GM19438 (cell line): ENCODE measurements at regions not wholly inside any gene's neighbourhood (a gene's known extent, or its start where the extent isn't known, plus 50 kb on each side); places are given as distances from the start of the nearest gene placed in this dataset.

ENCODE experiments used
- ATAC-seq: cut with Tn5 transposase; IDR thresholded peaks from one replicate; pipeline ENCODE4 v1.9.1; 2021; ENCODE audit warnings: low read depth; ENCODE audit not compliant: unreplicated experiment

DNA sequence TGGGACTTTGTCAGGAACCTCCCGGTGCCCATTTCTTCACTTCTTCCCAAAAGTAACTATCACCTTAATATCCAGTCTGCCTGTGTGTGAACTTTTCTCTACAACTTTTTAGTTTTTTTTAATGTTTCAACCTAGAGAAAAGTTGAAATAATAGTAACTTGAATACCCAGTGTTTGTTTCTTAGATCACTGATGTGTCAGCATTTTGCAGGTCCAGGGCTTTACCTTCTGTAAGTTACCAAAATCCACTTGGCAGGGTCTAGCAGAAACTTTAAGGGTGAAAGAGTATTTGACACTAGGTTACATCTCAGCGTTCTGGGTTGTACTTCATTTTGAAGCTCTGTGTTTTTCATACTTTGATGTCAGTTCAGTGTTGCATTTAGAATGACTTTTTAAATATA is 372.7 kb downstream of the ARL4A start:
- no peak for ATAC-seq

DNA sequence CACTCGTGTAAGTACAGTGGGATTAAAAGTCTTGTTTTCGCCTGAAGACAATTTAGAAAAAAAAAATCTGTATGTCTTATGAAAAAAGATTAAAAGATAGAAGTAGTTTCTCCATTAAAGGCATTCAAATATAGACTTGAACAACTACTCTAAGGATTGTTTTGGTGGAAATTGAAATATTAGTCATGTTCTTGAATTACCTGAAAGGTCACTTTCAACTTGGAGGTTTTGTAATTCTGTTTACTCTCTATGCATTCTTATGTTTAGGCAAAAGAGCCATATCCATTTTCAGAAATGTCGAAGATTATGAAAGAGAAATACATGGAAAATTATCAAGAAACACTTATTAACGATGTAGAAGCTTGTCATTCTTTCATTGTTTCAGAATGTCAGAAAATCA is 373.7 kb downstream of the ARL4A start:
- no peak for ATAC-seq

DNA sequence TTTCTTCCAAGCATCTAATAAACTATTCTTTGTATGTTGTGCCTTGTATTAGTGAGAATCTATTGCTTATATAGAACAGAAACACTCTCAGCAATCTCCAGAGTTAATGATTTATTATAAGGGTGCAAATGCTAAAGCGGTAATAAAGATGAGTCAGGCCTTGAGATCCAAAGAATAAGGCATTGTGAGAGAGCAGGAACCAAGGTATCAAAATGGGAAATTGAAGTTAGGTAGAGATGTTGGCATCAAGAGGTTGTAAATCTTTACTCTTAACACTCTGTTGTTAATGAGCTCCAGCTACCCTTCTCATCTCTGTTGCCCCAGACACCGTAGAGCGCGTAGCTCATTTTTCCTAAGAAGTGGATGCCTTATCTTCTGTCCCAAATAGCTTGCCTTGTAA is 375.2 kb downstream of the ARL4A start:
- no peak for ATAC-seq

DNA sequence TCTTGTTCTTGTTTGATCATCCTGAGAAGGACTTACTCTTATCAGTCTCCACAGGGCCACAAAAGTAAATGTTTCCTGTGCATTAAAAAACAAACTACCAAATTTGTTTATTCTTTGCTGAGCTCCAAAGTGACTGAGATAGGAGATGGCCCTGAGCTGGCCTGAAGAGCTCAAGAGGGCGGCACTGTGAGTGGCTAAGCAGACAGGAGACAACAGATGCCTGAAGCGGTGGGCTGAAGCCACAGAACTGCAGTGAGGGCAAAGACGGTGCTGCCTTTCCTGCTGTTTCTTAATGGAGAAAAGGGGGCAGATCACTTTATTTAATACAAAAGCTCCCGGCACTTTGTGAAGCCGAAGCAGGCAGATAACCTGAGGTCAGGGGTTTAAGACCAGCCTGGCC is 379.6 kb downstream of the ARL4A start:
- no peak for ATAC-seq

DNA sequence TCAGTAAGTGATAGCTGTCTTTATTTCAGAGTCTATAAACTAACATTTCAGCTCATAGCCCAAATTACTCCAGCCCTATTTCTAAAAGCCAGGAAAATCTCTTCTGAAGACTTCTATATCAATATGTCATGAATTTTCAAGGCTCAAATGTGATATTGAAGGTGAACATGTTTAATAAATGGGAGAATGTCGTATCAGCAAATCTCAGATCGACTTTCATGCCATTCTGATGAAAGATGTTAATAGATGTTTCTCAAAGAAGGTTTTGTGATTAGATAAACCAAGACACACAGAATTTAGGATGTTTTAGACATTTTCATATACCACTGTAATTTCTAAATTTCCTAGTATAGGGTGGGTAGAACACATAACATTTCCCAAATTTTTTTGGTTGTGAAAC is 380.6 kb downstream of the ARL4A start:
- ATAC-seq: no peak

DNA sequence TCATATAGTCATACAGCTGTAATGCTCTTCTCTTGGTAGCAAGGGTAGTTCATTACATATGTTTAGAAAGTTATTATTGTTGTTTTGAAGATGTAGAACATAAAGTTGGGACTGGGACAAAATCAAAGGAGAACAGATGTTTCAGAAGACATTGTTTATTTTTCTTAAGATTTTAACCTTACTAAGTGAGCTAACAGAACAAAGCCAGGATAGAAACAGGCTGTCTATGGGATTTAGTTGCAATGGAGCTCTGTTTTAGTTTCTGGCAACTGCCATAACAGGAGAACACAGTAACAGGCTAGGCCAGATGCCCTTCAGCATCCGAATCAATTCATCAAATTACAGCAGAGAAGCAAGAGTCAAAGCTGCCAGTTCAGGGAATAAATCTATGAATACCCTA is 382.4 kb downstream of the ARL4A start:
- no peak for ATAC-seq

DNA sequence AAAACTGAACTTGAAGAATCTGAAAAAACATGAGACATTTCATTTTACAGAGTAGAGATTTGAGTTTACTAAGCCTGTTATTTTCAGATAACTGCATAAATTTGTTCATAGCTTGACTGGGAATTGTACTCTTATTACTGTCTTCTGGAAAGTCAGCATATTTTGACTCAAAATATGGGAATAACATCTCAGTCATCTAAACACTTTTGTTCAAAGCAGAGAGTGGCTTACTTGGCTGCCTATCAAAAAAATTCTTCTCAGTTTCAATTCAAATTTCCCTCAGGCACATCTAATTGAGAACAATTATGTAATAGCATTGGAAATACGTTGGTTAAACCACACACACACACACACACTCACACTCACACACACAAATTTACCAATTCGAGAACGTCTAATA is 384.6 kb downstream of the ARL4A start:
- no peak for ATAC-seq

DNA sequence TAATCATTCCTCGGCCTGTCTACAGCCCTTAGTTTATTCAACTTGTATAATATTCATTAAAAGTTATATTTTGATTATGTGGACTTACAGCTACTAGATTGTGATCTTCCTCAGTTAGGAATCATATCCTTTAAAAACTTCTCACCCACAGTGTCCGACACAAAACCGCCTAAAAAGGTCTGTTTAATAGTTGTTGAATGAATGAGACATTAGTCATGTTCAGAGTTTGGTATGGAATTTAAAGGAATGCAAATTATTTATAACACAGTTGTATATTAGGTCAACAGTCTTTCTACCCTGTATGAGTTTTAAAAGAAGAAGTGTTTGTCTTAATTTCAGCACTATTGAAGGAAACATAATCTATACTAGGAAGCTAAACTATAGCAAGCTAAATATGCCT is 390.0 kb downstream of the ARL4A start:
- no peak for ATAC-seq

DNA sequence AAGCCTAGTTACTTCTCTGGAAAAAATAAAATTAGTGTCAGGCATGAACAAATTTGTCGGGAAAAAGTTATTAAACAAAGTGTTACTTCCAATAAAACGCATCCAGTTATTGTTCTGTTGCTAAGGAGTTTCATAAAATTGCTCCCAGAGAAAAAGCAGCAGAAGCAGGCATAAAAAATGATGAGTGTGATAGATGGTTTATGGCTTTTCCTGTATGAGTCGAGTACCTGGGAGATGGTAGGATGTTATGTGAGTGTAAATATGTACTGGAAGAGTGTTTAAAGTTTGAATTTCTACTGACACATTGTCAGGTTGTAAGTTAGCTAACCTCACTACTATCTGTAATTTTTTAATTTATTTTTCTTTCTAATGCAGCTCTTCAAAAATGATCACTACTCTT is 390.7 kb downstream of the ARL4A start:
- no peak for ATAC-seq

DNA sequence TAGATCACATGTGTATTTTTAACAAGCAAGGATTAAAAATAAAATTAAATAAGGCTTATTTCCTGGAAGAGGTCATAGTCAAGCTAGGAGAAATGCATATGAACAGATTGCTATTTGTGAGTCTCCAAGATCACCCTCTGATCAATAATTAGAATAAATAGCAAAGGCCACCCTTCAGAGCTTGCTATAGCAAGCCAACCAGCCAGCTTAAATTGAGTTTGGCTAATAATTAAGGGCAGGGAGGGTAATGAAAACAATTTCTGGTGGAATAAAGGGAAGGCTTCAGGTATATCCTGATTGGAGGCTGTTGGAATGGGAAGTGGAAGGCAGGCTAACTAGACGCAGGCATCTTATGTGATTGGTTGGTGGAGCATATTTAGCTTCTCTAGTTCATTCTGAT is 403.5 kb downstream of the ARL4A start:
- ATAC-seq: no peak

DNA sequence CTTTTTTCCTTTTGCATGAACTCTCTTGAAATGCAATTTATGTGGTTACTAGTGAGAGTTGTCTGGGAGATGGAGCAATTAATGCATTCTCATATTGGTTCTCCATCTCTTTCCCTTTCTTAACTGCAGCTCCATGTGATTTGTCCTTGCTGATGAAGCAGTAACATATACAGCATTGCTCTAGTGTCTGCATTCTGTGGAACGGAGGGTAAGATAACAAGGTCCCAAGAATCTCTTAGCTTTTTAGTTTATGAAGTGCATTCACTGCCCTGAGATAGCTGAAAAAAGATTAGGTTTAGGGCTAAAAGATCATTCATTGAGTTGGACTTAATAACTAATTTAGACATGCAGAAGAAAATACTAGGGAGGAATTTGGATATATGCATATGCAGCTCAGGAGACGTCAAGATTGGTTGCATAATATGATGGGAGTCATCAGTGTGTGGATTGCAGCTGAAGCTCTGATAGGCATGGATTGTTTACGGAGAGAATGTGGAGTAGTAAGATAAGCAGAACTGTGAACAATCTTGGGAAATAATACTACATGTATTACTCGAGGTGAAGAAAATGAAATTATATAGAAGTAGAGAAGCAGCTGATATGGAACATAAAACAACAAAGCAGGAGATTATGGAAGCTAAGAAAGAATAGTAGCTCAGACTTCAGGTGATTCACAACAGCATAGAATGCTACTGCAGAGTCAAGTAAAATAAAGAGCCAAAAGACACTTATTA is 404.7 kb downstream of the ARL4A start:
- ATAC-seq: no peak

DNA sequence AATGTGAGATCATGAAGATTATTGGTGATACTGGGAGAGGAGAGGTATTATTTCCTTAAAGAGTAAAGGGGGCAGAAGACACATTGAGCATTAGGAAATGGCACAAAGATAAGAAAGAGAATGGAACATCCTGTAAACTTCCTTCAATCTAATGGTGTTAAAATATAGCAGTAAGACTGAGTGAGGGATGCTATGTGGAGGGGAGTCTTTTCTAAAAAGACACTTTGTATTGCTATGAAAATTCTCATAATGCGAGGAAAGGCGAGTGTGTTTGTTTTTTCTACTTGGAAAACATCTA is 405.2 kb downstream of the ARL4A start:
- ATAC-seq: no peak

DNA sequence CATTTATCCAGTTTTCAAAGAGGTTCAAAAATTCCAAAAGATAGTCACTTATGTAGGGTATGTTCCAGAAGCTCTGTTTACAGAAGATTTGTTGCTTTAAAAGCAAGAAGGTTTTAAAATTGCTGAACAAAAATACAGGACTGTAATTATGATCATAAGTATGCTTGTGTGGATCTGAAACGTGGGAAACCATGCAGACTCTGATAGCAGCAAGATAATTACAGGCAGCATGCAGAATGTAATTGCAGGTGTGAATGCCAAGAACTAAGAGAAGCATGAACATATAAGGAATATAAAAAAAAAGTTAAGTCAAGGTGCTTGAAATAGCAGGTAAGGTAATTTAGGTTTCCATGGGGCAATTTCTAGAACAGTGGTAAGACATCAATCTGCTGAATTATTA is 405.7 kb downstream of the ARL4A start:
- ATAC-seq: no peak

DNA sequence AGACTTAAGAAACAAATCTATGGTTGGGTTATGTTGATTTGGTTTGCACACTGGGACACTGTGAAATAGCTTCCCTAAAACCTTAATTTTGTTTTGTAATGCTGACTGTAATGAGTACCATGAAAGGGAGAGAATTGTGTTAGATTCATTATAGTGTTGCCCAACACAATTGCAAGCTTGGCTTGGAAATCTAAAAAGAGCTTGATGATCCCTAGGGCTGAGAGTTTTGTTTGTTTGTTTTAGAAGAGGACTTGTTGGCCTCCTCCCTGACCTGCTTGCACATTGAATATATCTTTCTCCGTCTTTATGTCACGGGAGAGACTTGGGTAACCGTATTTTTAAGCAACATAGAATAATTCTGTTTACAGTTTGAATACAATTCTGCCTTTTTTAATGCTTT is 410.1 kb downstream of the ARL4A start:
- no peak for ATAC-seq

DNA sequence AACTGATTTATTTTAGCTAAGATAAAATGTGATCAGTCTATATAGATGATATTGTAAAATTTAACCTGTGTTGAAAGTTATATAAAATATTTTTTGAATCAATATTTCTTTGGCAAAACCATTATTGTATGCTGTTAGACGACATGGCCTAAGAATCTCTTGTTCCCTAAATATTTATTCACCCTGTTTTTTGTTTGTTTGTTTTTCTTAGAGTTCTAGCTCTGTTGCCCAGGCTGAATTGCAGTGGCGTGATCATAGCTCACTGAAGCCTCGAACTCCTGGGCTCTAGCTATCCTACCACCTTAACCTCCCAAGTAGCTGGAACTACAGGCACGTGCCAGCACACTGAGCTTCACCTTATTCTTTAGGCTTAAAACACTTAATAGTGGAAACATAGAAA is 410.7 kb downstream of the ARL4A start:
- ATAC-seq: no peak

DNA sequence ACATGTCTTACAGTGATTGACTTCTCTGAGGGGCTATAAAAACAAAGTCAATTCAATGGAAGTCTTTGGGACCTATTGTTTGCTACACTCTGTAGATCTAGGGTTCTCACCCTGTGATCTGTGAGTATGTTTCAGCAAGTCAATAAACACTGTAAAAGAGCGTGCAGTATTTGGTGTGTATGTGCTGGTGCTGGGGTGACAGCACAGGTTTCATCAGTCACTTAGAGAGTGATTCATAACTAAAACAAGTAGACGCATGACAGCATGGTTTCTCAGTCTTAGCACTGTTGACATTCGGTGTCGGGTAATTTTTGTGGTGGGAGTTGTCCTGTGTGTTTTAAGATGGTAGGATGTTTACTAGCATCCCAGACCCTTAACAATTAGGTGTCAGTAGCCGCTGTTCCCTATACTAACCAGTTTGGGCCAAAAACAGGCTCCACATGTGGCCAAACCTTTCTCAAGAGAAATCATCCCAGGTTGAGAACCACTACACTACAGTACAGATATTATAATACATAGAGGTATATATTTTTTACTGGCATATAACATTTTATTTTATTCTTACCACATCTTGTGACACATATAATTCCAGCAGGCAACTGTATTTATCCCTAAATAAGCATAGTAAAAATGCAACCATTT is 411.8 kb downstream of the ARL4A start:
- peak; percentile 70 for ATAC-seq

DNA sequence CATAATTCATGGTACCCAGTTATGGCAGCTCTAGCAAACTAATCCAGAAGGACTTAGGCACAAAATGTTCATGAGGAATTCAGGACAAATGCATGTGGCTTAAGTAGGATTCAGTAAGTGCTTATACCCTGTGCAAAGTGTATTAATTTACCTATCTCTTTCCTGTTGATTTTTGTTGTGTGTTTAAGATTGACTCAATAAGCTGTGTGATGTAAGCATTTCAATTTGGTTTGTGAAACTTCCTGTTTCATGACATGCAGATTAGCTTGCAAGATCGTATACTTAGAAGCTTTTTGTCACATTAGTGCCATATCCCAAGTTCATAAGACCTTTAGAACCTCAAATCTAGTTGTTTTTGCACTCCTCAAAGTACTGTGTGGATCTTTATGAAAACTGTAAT is 416.7 kb downstream of the ARL4A start:
- ATAC-seq: no peak

DNA sequence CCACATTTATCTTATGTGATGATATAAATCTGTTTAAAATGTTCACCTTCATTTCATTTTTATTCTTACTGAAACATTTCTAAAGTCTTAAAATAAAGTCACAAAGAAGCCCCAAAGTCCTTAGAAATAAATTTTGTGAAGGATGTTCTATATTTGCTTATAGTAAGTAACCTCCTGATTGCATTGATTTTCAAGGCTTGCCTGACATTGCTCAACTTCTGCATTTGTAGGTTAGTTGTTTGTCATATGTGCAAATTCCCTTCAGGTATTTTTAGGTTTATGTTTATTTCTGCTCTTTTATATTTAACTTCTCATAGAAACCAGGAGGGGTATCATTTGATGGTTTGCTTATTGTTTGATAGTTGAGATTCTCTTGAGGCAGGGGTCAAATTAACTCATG is 417.8 kb downstream of the ARL4A start:
- no peak for ATAC-seq

DNA sequence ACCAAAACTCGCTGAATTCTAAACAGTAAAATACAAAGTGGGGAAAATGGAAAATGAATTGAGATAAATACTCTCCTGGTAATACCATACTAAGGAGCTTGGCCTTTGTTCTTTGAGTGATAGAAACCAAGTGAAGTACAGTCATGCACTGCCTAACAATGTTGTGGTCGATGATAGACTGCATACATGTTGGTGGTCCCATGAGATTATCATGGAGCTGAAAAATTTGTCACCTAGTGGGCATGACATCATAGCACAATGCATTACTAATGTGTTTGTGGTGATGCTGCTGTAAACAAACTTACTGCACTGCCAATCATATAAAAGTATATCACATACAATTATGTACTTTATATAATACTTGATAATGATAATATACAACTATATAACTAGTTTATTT is 419.1 kb downstream of the ARL4A start:
- no peak for ATAC-seq

DNA sequence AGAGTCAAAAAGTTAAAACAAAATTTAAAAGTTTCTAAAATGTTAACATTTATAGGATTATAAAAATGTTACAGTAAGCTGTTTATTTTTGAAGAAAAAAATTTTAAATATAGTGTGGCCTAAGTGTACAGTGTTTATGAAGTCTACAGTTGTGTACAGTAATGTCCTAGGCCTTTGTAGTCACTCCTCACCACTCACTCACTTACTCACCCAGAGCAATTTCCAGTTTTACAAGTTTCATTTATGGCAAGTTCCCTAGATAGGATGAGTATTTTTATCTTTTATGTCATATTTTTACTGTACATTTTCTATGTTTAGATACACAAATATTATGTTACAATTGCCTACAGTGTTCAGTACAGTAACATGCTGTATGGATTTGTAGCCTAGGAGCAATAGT is 419.9 kb downstream of the ARL4A start:
- ATAC-seq: no peak

DNA sequence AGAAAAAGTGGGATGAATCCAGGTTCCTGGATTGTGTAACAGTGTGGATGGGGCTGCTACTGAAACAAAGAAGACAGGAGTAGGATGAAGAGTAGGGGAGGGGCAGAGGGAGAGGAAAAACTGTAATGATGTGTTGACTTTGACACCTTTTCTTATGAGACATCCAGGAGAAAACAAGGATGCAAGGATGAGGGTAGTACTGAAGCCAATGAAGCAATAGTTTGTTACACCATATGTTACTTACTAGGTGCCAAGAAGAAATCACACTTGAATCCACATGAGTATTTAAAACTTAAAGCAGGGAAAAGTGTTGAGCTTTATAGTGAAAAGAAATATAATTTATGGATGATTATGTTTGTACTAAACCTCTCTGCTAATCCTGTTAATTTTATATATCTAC is 420.6 kb downstream of the ARL4A start:
- no peak for ATAC-seq

DNA sequence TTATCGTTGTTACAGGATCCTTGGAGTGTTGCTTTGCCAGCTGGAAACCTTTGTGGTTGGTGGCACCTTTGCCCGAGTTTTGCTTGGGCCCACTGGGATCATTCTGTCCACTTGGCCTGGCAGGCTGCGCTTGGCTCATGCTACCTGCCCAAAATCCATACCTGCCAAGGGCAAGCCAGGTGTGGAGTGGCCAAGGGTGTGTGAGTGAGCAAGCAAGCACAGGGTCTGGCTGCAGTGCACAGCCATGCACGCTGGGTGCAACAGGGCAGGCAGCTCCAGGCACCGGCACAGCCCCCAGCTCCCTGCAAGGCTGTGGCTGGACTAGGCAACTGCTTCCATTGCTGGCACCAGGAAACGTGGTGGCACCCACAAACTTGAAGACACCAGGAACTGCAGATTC is 421.8 kb downstream of the ARL4A start:
- no peak for ATAC-seq

DNA sequence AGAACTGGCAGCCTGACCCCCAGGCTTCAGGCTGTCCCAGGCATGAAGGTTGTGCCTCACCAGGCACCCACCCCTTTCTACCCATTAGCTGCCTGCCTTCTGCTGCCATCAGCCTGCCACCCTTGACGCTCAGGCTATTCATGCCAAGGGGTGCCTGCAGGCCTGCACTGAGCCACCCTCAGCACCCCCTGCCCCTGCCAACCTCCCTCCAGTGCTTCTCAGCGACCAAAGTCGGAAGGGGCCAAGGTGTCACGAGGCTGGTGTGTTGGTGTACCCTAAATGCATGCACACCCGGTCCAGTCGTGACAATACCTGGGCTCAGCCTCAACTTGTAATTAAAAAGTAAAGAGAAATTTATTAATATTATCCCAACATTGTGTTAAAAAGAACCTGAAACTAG is 422.7 kb downstream of the ARL4A start:
- no peak for ATAC-seq
